Right atrium auricular region (tissue), 2 donors: ENCODE measurements at regions not wholly inside any gene's neighbourhood (a gene's known extent, or its start where the extent isn't known, plus 50 kb on each side); places are given as distances from the start of the nearest gene placed in this dataset.
A peak's percentile ranks its signal among the peaks of the same experiment; 100 is the strongest.

Experiments
- DNase-seq: peaks from one replicate; pipeline ENCODE4 v3.0.0-alpha.2; 2019; ENCODE audit warnings: low spot score
- H3K27ac ChIP-seq, 2 donors: fragments of 200-600 bp; sonication (generic); 1 replicate in 1 of 2; 2 replicates in 1 of 2; pipeline ENCODE4 v1.5.1; 2016 to 2019
- H3K27me3 ChIP-seq, 2 donors: fragments of 200-600 bp; sonication (generic); one replicate each; pipeline versions ENCODE4 v1.5.1 to v1.6.0; 2017 to 2019
- H3K36me3 ChIP-seq: fragments of 200-600 bp; sonication (generic); one replicate; pipeline ENCODE4 v1.5.1; 2016
- H3K4me1 ChIP-seq, 2 donors: fragments of 200-600 bp; sonication (generic); one replicate each; pipeline versions ENCODE4 v1.5.1 to v1.6.0; 2017 to 2019
- H3K4me3 ChIP-seq, 2 donors: fragments of 200-600 bp; sonication (generic); 1 replicate in 1 of 2; 2 replicates in 1 of 2; pipeline ENCODE4 v1.5.1; 2017 to 2019; ENCODE audit warnings: mild to moderate bottlenecking in 1 of 2, moderate library complexity in 1 of 2
- H3K9me3 ChIP-seq, 2 donors: fragments of 200-600 bp; sonication (generic); one replicate each; pipeline ENCODE4 v1.5.1; 2019
- TF ChIP-seq, protein P1 (sequence below), 2 donors: fragments of 200-600 bp; sonication (generic); IDR thresholded peaks; one replicate each; pipeline ENCODE4 v1.5.1; 2019; ENCODE audit warnings: antibody characterized with exemption in 2 of 2

DNA sequence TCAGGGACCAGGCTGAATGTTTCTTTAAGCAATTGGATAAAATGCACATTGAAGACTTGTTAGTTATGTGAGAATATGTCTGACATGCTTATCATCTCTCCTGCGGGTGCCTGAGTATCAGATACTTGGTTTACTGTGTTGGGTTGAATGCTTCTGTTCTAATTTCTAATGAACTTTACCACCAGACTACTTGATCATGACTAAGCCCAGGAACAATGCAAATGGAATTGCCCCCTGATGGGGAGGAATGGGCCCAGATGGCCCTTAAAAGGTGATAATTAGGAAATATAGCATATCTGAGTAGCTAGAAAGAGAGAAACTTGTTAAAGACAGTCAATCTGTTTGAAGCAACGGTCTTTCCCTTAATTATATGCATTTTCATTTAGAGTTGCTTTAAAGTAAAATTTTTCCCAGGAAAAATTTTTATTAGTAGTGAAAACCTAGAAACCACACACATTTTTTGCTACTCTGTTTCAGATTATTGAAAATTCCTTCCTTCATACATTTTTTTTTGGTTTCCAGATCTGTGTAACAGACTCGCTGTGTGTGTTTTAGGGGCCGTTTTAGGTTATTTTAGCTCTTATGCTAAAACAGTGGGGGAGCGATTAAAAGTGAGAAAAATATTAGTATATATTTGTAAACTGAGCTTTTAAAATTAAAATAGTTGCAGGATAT is 186.6 kb downstream of the TM9SF2 start:
- Histone ChIP-seq H3K9me3 (no peaks in the 10 kb centered on the region), H3K27me3 (no peaks in the 10 kb centered on the region), H3K4me1 (peaks cover 0 to 16% of the 10 kb centered on the region in 2 donors), H3K27ac (no peak overlapping the region), H3K36me3 (no peaks in the 10 kb centered on the region), H3K4me3 (no peak overlapping the region)
- TF ChIP-seq, protein P1, sequence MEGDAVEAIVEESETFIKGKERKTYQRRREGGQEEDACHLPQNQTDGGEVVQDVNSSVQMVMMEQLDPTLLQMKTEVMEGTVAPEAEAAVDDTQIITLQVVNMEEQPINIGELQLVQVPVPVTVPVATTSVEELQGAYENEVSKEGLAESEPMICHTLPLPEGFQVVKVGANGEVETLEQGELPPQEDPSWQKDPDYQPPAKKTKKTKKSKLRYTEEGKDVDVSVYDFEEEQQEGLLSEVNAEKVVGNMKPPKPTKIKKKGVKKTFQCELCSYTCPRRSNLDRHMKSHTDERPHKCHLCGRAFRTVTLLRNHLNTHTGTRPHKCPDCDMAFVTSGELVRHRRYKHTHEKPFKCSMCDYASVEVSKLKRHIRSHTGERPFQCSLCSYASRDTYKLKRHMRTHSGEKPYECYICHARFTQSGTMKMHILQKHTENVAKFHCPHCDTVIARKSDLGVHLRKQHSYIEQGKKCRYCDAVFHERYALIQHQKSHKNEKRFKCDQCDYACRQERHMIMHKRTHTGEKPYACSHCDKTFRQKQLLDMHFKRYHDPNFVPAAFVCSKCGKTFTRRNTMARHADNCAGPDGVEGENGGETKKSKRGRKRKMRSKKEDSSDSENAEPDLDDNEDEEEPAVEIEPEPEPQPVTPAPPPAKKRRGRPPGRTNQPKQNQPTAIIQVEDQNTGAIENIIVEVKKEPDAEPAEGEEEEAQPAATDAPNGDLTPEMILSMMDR (IDR thresholded peaks at IDR 0.05): no peak
- no peak for DNase-seq

DNA sequence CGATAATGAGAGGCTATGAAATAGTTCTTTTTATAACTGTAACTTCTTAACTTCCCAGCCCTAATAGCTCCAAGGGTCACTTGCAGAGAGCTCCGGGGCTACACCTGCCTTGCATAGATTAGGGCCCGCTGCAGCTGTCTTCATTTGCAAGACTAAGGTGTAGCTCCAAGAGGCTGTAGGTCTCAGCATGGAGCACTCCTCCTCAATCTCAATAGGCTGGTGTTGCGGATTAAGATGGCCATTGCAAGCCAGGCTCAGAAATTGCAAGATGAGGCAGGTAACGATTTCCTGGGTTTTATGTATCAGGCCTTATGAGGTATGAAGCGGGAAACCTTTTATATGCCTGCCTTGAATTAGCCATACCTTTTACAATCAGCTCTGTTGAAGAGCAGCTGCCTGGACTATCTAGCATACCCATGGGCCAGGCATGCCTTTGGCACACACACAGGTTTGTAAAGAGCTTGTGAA is 185.7 kb downstream of the TM9SF2 start:
- no peaks in the 10 kb centered on the region for H3K27me3 ChIP-seq

GRCh38 chr13:99686157-99686572 is 184.9 kb downstream of the TM9SF2 start:
- H3K27me3 ChIP-seq: no peaks in the 10 kb centered on the region
- no peaks in the 10 kb centered on the region for H3K36me3 ChIP-seq
- H3K4me1 ChIP-seq: peaks cover 0 to 16% of the 10 kb centered on the region in 2 donors
- no peaks in the 10 kb centered on the region for H3K9me3 ChIP-seq
- H3K4me3 ChIP-seq: no peak overlapping the region
- peak; percentile 67 for DNase-seq
- TF ChIP-seq, protein P1 (IDR thresholded peaks at IDR 0.05): no peak
- H3K27ac ChIP-seq: peak overlapping the region; percentile 22 to 71

More for the DNA sequence above, 185.7 kb downstream of the TM9SF2 start:
- Histone ChIP-seq H3K4me1 (peaks cover 0 to 16% of the 10 kb centered on the region in 2 donors), H3K36me3 (no peaks in the 10 kb centered on the region), H3K4me3 (no peak overlapping the region), H3K9me3 (no peaks in the 10 kb centered on the region), H3K27ac (peak overlapping the region in 1 of 2 donors; percentile 71)
- no peak for DNase-seq
- TF ChIP-seq, protein P1 (IDR thresholded peaks at IDR 0.05): no peak

- H3K27ac ChIP-seq: no peak overlapping the region
- H3K36me3 ChIP-seq: no peaks in the 10 kb centered on the region
- H3K27me3 ChIP-seq: no peaks in the 10 kb centered on the region
- peaks cover 0 to 11% of the 10 kb centered on the region in 2 donors for H3K4me1 ChIP-seq
- H3K9me3 ChIP-seq: no peaks in the 10 kb centered on the region
- TF ChIP-seq, protein P1 (IDR thresholded peaks at IDR 0.05): no peak
- H3K4me3 ChIP-seq: no peak overlapping the region
- no peak for DNase-seq
These were observed 180.4 kb downstream of the TM9SF2 start for GRCh38 chr13:99681695-99682094.

- no peaks in the 10 kb centered on the region for H3K9me3 ChIP-seq
- H3K27ac ChIP-seq: no peak overlapping the region
- no peak overlapping the region for H3K4me3 ChIP-seq
- TF ChIP-seq, protein P1 (IDR thresholded peaks at IDR 0.05): no peak
- no peaks in the 10 kb centered on the region for H3K27me3 ChIP-seq
- no peaks in the 10 kb centered on the region for H3K36me3 ChIP-seq
- H3K4me1 ChIP-seq: no peaks in the 10 kb centered on the region
- DNase-seq: no peak
These were observed 176.1 kb downstream of the TM9SF2 start for GRCh38 chr13:99677116-99677951.
